GM19238 (cell line): ENCODE measurements at regions not wholly inside any gene's neighbourhood (a gene's known extent, or its start where the extent isn't known, plus 50 kb on each side); places are given as distances from the start of the nearest gene placed in this dataset.
"Not testable (repeated sequence)": the region's sequence is repeated elsewhere in the genome, so short reads cannot be mapped to it uniquely, and the experiment has no call there.

ENCODE experiments used
- DNase-seq: peaks from one replicate; pipeline ENCODE4 v3.0.0; 2011; ENCODE audit warnings: low spot score; ENCODE audit not compliant: insufficient read length

DNA sequence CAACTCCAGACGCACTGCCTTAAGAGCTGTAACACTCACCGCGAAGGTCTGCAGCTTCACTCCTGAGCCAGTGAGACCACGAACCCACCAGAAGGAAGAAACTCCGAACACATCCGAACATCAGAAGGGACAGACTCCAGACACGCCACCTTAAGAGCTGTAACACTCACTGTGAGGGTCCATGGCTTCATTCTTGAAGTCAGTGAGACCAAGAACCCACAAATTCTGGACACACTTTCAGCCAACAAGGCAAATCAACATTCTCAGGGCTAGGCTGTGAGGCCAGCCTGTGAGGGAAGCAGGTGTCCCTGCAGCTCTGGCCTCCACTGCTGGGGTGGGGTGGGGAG, 275.3 kb downstream of the ADGRD1 start:
- DNase-seq: not testable (repeated sequence)

DNA sequence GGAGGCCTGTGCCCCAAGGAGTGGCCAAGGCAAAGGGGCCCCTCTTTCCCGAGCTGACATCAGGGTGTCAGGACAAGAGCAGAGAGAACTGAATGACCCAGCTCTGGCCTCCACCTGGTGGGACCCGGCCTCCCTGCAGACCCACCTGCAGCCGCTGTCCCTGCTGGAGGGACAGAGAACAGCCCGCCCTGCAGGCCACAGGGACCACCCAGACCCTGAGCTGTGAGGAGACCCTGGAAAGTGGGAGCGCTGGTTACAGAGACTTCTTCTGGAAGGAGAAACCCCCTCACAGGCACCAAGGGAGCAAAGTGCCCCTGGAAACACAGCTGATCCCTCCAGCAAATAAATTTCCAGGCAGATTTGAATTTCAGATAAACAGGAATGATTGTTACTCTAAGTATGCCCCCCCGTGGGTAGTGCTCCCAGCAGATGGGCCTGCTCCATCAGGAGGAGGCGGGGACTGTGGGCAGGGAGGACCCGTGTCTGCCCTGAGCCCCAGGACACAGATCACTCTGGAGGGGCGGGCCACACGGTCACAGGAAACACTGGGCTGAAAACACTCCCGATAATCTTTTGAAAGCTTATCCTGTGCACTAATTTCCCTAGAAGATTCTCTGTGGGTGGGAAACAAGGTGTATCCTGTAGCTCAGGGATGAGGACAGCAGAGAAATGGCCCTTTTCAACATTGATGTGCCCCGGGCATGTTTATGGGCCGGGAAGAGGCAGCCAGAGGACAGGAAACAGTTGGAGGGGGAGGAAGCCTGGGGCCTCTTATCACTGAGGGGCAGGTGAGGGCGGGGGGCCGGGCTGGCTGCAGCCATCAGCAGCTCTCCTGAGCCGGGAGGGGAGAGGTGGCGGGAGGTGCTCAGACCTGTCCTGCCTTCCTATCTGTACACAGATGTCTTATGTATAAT, 276.0 kb downstream of the ADGRD1 start:
- DNase-seq: no peak

DNA sequence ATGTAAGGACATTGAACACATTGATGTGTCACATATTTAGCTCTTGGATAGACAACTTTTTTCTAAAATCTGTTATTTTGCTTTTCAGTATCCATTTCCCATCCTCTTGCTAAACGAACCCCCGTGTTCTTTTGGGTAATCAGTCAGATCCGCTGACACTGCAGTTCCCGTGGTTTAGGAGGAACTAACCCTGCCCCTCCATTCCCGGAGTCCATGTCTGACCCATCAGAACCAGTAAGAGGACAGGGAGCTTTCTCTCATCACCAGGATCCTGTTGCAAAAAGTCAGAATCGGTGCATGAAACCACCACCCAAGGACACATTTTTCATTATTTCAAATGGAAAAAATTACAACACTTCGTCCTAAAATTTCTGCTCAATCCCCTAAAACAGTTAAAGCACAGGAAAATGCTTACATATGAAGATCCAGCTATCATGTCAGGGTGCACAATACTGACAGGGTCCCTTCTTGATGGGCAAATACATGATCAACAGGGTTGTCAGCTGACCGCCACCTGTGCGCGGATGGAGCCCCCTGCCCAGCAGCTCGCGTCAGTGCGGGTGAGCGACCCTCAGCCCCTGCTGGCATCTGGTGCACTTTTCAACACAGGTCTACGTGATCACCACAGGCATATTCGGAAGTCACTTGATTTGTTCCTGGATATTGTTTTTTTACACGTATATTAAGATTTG, 276.8 kb downstream of the ADGRD1 start:
- no peak for DNase-seq

DNA sequence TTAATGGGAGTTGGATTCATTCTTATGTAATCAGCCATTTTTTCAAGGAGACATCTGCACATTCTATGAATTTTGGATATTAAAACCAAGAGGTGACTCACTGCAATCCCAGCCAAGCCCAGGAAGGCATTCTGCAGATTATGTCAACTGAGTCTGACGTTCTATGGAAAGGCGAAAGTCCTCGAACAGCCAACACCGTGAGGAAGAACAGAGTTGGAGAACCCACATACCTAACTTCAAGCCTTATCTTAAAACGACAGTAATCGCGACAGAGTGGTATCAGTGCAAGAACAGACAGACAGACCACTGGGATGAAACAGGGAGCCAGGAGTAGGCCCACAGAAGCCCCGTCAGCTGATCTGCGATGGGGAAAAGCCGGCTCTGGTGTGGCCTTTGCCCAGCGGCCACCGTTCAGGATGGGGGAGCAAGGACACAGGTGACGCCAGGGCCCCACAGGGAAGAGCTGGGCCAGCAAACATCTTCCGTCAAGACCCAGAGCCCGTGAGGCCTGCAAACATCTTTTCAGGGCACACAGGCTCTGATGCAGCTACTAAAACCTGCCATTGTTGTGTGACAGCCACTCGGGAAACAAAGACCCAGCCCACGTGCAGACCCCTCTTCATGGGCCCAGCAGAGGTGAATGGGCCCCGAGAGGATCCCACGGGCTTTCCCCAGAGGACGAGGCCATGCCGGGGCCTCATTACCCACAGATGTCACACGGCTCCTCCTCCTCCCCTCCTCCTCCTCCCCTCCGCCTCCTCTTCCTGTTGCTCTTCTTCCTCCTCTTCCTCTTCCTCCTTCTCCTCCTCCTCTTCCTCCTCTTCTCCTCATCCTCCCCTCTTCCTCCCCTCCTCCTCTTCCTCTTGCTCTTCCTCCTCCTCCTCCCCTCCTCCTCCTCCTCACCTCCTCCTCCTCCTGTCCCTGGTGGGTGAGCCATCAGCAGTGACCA, 277.6 kb downstream of the ADGRD1 start:
- DNase-seq: no peak

DNA sequence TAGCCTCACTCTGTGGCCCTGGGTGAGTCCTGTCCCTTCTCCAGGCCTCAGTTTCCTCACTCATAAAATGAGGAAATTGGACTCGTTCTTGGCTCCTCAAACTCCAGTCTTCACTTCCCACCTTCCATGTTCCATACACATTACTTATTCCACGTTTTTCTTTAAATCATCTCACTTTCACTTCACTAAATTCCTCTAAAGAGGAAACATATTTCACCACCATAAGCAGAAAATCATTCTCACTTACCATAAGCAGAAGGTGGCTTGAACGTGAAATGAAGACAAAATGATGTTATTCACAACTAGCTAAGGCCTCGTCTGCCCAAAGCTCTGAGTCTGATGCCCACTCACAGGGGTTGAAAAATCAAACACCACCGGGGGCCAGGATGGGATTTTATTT, 278.3 kb downstream of the ADGRD1 start:
- DNase-seq: no peak

DNA sequence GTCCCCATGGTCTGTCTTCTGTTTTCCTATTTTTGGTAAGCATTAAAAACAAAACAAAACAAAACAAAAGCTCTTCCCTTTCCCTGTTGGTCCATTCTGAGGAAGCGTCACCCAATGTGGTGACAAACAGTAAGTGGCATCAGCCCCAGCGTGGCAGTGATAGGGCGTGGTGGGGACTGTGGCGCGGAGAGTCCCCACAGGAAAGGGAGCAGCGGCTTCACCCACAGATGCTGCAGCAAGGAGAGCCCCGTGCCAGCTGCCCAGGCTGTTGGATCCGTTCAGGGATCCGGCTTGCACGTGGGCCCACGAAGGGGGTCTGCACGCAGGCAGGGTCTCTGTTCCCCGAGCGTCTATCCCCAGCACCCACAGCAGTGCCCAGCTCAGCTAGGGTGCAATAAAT, 279.2 kb downstream of the ADGRD1 start:
- DNase-seq: not testable (repeated sequence)

DNA sequence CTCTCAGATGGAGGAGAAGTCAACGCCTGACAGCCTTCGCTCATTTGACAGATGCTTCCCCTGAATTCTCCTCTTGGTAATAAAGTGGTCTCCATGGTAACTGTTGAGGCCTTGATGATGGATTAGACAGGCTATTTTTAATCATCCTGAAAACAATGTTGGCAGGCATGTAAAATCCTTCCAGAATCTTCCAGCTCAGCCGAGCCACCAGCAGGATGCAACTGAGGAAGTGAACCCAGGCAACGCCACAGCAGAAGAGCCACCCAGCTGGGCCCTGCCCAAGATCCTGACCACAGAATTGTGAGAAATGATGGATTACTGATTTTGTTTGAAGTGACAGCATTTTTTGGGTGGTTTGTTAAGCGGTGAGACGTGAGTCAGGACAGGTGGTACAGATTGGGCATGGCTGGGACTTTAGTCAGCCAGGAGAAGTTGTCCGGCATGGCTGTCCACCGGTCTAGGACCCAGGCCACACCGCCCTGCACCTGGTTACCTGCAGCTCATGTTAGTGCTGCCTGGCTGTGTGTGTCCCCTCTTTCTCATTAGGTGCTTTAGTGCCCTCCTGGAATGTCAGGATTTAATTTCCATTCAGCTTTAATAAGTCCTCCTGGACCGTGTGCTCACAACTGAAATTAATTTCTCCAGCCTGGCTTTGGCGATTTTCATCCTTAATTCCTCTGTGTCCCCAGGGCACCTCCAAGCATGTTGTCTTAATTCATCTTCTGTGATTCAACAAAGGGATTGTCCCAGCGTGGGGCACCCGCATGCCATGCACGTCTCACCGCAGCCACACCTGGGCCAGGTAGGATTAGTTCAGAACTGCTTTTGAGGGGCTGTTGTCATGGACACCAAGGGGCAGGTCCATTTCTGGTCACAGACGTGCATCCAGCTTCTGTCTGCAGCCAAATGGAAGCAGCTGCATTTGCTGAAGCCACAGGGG, 280.4 kb downstream of the ADGRD1 start:
- DNase-seq: not testable (repeated sequence)

DNA sequence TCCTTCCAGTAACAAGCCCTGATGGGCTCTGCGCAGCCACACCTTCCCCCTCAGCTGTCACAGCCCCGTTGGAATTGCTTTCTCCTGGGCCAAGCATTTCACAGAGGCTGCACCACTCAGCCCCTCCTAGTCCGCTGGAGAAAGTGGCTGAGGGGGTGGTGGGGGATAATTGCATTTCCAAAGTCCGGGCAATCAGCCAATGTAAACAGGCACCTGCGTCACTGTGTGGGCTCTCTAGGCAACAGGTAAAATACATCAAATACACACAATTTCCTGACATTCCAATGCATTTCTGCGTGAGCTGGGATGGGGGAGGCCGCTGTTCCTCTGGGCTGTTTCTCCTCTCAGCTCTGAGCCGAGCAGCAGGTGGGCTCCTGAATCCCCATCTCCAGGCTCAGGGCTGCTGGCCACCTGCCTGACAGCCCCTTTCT, 281.1 kb downstream of the ADGRD1 start:
- not testable (repeated sequence) for DNase-seq

DNA sequence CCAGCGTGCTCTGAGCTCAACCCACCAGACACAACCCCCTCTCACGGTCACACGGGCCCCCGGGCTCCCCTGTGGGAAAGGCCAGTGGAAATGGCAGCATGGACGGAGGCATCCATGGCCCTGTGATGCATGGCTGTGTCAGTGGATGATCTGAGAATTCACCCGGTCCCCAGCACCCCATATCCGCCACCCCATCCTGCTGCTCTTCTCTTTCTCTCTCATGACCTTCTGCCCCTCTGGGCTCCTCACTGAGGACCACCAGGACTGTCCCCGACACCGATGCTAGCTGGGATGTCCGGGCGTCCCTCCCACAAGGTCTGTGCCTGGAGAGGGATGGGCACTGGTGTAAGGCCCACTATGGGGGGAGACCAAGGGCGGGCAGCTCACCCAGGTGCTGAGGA, 282.2 kb downstream of the ADGRD1 start:
- no peak for DNase-seq

DNA sequence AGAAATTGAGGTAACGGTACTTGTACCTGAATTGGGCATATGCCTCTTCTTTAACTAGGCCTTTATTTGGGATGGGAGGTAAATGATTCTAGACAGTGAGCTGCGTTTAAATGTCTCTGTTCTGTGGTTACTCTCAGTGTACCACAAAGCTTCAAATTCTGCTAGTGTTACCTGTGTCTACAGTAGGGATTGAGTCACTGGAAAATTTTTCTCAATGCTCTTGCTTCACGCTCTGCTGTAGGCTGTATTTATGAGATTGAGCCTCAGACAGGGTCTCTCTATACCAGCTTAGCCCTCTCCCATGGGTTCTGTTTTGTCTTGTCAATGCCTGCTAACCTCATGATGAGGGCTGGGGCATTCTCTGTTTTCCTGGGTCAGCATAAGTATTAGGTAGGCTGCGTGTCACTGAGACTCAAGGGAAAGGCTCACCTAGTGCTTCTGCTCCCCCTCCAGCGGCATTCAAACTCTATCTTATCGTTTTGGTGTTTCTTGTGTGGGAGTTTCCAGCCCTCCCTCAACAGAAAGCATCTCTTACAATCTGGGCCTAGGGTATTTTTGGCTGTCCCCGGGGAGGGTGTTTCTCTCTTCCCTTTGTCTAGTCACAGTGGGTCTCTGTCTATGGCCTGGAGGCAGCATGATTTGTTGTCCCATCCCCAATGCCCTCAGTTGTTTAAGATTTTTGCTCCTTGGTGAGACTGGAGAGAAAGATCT, 285.8 kb downstream of the ADGRD1 start:
- DNase-seq: peak; percentile 27

DNA sequence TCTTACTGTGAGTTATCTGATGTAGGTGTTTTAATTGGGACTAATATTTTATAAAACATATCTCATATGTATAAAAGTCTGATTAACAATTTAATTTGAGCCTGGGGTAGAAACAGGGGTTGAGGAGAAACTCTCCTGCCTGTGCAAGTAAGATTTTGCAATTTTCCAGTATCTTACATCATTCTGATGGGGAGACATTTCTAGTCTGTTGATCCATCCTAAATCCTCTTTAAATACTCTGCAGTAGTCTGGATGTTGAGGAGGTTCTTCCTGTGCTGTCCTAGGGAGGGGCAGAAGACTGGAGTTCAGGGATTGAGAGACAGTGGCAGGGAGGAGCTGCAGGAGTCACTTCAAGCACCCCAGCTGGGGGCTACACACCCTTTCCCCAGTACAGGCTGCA, 287.8 kb downstream of the ADGRD1 start:
- no peak for DNase-seq

DNA sequence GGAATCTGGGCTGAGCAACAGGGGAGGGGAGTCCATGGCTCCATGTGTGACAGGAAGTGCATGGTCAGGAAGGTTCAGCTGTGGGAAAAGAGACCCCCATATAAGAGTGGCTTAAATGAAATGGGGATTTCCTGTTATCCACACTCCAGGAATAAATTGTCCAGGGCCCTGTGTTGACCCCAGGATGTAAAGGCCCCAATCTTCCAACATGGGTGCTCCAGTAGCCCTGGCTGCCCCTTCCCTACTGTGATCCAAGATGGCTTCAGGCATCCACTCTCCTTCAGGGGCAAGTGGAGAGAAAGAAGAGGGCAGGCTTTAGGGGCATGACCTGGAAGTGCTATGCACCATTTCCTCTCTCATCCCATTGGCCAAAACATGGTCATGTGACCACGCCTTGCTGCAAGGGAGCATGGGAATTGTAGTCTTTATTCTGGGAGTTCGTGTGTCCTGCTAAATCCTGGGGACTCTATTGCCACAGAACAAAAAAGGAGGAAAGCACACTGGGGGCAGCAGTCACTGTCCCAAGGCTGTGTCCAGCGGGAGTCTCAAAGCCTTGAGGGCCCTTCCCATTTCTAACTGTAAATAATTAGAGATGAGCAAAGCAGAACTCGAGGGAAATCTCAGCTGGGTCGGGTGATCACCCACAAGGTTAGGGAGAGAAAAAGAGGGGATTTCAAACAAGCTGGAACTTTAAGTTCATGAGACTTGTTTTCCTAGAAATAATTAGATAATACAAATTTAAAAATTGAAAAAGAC, 289.2 kb downstream of the ADGRD1 start:
- no peak for DNase-seq

DNA sequence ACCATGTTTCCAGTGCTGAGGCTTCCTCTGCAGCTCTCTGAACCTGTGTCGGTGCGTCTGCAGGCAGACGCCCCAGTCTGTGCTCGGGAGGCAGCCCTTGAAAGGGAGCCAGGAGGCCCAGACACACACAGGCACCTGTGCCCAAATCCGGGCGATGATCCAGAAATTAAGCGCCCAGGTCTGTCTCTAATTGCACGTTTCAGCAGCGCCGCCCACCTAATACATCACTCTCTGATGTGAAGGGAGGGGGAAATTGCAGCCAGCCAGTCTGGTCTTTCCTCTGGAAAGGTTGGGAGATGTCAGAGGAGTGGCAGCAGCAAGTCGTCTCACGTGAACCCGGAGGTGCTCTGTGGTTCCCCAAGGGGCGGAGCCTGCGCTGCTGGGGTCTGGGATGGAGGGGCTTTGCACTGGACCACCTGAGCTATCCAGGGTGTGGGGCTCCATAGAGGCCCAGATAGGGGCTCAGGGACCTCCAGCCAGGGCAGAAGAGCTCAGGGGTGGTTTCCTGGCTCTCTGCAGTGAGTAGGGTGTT, 290.5 kb downstream of the ADGRD1 start:
- not testable (repeated sequence) for DNase-seq

DNA sequence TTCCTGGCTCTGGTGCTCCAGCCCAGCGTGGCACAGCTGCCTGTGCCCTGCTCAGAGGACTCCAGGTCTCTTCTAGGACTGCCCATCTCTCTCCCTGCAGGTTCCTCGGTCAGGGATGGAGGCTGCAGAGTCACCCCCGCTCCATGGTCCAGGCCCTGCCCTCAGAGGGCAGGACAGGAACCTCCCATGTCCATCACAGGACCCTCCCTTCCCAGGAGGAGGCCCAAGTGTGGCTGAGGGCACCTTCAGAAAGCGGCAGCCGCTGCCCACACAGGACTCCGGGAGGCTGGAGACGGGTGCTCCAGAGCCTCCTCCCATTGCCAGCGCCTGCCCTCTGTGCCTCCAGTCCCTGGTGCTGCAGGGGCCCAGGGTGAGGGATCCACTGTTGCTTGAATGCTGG, 291.5 kb downstream of the ADGRD1 start:
- DNase-seq: not testable (repeated sequence)

DNA sequence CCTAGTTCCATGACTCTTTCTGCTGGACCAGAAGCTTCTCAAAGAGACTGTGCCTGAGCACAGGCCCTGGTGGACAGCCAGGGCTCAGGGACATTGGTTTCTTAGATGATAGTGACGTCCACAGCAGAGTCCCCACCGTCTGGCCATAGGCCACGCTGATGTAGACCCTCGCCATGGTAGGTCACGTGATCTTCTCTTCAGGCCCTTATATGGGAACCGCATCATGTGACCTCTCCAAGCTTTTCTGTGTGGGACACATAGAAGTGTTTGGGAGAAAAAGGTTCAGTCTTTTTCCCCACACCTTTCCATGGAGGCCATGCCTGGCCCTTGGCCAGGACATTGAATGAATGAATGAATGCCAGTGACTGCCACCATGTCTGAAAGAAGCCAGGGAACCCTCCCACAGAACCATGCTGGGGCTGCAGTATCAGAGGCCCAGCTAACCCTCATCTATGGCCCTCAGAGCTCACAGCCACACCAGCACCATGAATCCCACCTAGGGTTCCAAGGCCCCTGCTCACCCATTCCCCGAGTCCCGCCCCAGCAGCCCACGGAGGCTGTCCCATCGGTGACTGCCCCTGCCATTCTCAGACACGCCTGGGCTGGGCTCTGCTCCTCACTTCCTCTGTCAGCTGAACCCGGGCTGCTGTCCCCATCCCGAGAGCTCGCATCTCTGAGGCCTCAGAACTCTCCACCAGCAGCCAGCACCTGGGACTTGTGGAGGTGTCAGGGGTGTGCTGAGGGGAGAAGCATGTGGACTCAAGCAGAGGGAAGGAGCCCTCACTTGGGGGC, 292.1 kb downstream of the ADGRD1 start:
- no peak for DNase-seq

DNA sequence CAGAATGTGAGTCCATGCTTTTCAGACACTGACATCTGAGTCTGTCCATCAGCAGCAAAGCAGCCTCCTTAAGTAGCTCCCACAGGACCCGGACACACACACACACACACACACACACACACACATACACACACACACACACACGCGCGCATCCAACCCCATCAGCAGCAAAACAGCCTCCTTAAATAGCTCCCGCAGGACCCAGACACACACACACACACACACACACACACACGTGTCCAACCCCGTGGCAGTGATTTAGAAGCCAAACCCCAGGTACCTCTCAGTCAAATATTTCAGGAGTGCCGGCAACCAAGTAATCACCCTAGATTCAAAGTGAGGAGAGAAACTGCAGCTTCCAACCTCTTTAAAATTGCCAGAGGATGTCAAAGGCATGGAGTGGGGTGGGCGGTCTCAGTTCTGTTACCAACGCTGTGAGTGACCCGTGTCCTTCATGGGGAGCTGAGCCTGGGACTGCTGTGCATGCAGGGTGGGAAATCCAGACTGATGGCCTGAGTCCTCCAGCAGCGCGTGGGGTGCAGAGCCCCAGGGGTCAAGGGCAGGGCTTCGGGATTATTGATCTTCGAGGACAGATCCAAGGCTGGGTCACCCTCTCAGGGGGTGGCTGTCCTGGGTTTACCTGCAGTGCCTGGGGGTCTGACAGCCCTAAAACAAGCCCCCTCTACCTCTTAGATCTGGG, 293.5 kb downstream of the ADGRD1 start:
- not testable (repeated sequence) for DNase-seq

DNA sequence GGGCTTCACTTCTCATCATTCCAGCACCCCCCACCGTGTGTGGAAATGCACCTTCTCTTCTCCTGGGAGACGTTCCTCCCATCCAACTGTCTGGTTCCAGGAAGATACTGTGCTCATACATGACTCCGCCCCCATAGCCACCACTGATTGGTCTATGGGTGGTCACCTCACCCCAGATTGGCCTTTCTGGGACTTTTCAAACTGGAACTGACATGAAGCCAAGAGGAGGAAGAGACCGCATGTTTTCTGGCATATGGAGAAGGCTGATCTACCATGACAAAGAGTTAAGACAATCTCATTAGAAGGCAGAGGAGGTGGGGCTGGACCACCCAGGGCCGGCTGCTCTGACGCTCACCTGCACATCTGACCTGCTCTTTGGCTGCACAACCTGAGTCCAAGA, 294.2 kb downstream of the ADGRD1 start:
- not testable (repeated sequence) for DNase-seq
